ENCODE measurements at regions not wholly inside any gene's neighbourhood (a gene's known extent, or its start where the extent isn't known, plus 50 kb on each side); places are given as distances from the start of the nearest gene placed in this dataset.

- TF ChIP-seq CTCF (conservative IDR thresholded peaks at IDR 0.05) = no peak
- no peak for TF ChIP-seq ZFX (IDR thresholded peaks at IDR 0.05)
Measured at GRCh38 chr4:64893205-64893604, 484.0 kb upstream of the TECRL start.
